KMS-11 (cell line): ENCODE measurements at regions not wholly inside any gene's neighbourhood (a gene's known extent, or its start where the extent isn't known, plus 50 kb on each side); places are given as distances from the start of the nearest gene placed in this dataset.

Experiments
- H2AFZ ChIP-seq: fragments of 200-600 bp; sonication (generic); 2 replicates; pipeline ENCODE4 v1.6.1; 2016; ENCODE audit warnings: antibody characterized with exemption, mixed run types, low read depth
- H3K27ac ChIP-seq: fragments of 200-600 bp; sonication (generic); 2 replicates; pipeline ENCODE4 v1.6.1; 2016; ENCODE audit warnings: mild to moderate bottlenecking, mixed run types
- H3K27me3 ChIP-seq: fragments of 200-600 bp; sonication (generic); 2 replicates; pipeline ENCODE4 v1.6.1; 2017; ENCODE audit warnings: mild to moderate bottlenecking, low read depth, mixed run types, moderate library complexity; ENCODE audit not compliant: insufficient read depth
- H3K36me3 ChIP-seq: fragments of 200-600 bp; sonication (generic); 2 replicates; pipeline ENCODE4 v1.6.1; 2017; ENCODE audit warnings: mild to moderate bottlenecking, mixed run types; ENCODE audit not compliant: insufficient read depth
- H3K4me1 ChIP-seq: fragments of 200-600 bp; sonication (generic); 2 replicates; pipeline ENCODE4 v1.6.1; 2016; ENCODE audit warnings: mild to moderate bottlenecking, low read depth, mixed run types; ENCODE audit not compliant: poor library complexity, severe bottlenecking
- H3K4me2 ChIP-seq: fragments of 200-600 bp; sonication (generic); 2 replicates; pipeline ENCODE4 v1.7.0; 2016; ENCODE audit warnings: mild to moderate bottlenecking, mixed run types
- H3K4me3 ChIP-seq: fragments of 200-600 bp; sonication (generic); IDR thresholded peaks from 2 replicates; pipeline ENCODE4 v1.6.1; 2017; ENCODE audit warnings: low read depth, low read length, mixed read lengths; ENCODE audit not compliant: insufficient read depth
- H3K79me2 ChIP-seq: fragments of 200-600 bp; sonication (generic); 2 replicates; pipeline ENCODE4 v1.6.1; 2016; ENCODE audit warnings: low read depth, mixed run types; ENCODE audit not compliant: insufficient read depth
- H3K9ac ChIP-seq: fragments of 200-600 bp; sonication (generic); 2 replicates; pipeline ENCODE4 v1.6.1; 2016; ENCODE audit warnings: mild to moderate bottlenecking, mixed run types
- H4K20me1 ChIP-seq: fragments of 200-600 bp; sonication (generic); 2 replicates; pipeline ENCODE4 v1.6.1; 2016; ENCODE audit warnings: mild to moderate bottlenecking, mixed run types; ENCODE audit not compliant: insufficient read depth
- CTCF ChIP-seq: fragments of 200-600 bp; sonication (generic); conservative IDR thresholded peaks from 2 replicates; pipeline ENCODE4 v1.6.1; 2017; ENCODE audit warnings: low read depth, mild to moderate bottlenecking, antibody characterized with exemption, low read length, moderate library complexity, mixed read lengths

- no peak for TF ChIP-seq CTCF
- Histone ChIP-seq H3K9ac (no peak overlapping the region), H4K20me1 (no peaks in the 10 kb centered on the region), H3K79me2 (no peaks in the 10 kb centered on the region), H3K4me1 (no peaks in the 10 kb centered on the region), H3K4me2 (no peak overlapping the region), H2AFZ (no peak overlapping the region), H3K4me3 (no peak overlapping the region), H3K36me3 (no peaks in the 10 kb centered on the region), H3K27ac (no peak overlapping the region), H3K27me3 (no peaks in the 10 kb centered on the region)
These were observed 402.1 kb downstream of the KCTD8 start for GRCh38 chr4:44046491-44046890.

DNA sequence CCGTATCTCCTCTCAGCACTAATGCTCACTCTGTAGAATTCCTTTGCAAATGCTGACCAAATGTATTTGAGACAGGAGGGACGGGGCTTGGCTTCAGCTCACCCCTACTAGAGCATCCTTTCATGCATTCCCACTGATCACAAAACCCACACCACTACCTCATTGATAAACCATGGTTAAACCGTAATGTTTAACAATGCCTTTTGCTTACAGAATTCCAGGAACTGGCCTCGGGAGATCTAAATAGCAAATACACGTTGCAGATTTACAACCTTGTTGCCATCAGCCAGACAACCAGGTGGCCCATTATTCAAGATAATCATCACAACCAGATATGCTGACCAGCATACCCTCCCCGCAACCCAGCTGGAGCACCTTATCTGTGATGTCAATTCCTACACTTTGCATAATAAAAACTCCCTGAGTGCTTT, 391.9 kb downstream of the KCTD8 start:
- no peaks in the 10 kb centered on the region for H3K79me2 ChIP-seq
- no peak overlapping the region for H3K4me3 ChIP-seq
- H3K4me2 ChIP-seq, result no peak overlapping the region
- no peaks in the 10 kb centered on the region for H3K36me3 ChIP-seq
- H3K9ac ChIP-seq, result no peak overlapping the region
- TF ChIP-seq CTCF, result no peak
- no peaks in the 10 kb centered on the region for H4K20me1 ChIP-seq
- no peaks in the 10 kb centered on the region for H3K27me3 ChIP-seq
- no peaks in the 10 kb centered on the region for H3K4me1 ChIP-seq
- no peak overlapping the region for H3K27ac ChIP-seq
- H2AFZ ChIP-seq, result no peak overlapping the region

GRCh38 chr4:44070843-44071242, 377.8 kb downstream of the KCTD8 start:
- Histone ChIP-seq H3K27ac (no peak overlapping the region), H4K20me1 (no peaks in the 10 kb centered on the region), H3K36me3 (no peaks in the 10 kb centered on the region), H3K9ac (no peak overlapping the region), H3K79me2 (no peaks in the 10 kb centered on the region), H3K4me1 (no peaks in the 10 kb centered on the region), H2AFZ (no peak overlapping the region), H3K4me2 (no peak overlapping the region), H3K27me3 (no peaks in the 10 kb centered on the region), H3K4me3 (no peak overlapping the region)
- no peak for TF ChIP-seq CTCF

- H3K36me3 ChIP-seq, result no peaks in the 10 kb centered on the region
- no peak overlapping the region for H3K4me3 ChIP-seq
- no peak overlapping the region for H3K27ac ChIP-seq
- H3K9ac ChIP-seq, result no peak overlapping the region
- H3K4me2 ChIP-seq, result no peak overlapping the region
- no peaks in the 10 kb centered on the region for H4K20me1 ChIP-seq
- H3K4me1 ChIP-seq, result no peaks in the 10 kb centered on the region
- no peak for TF ChIP-seq CTCF
- H3K27me3 ChIP-seq, result no peaks in the 10 kb centered on the region
- H3K79me2 ChIP-seq, result no peaks in the 10 kb centered on the region
- no peak overlapping the region for H2AFZ ChIP-seq
These were observed 376.4 kb downstream of the KCTD8 start for GRCh38 chr4:44071959-44072955.
